PC-3 (cell line): ENCODE measurements at regions not wholly inside any gene's neighbourhood (a gene's known extent, or its start where the extent isn't known, plus 50 kb on each side); places are given as distances from the start of the nearest gene placed in this dataset.

Experiments used
- ATAC-seq: fragments of 200-7000 bp; cut with Tn5 transposase; 2 replicates; pipeline ENCODE4 v1.9.1; 2020; ENCODE audit warnings: mild to moderate bottlenecking, moderate library complexity
- BruUV-seq: library from RNA; stranded (reverse); fragments of 400-500 nt; replicated peaks from 2 replicates; lab custom pipeline; 2021; lab: Mats Ljungman, UMichigan
- CTCF ChIA-PET: fragments of 300-600 bp; sonication (Branson Sonifier 250); formaldehyde crosslinking; loops from one replicate; lab custom pipeline; 2022; ENCODE audit warnings: antibody characterized with exemption; lab: Charles Lee
- POLR2A ChIA-PET: fragments of 300-600 bp; sonication (Branson Sonifier 250); formaldehyde crosslinking; loops from one replicate; lab custom pipeline; 2022; ENCODE audit warnings: antibody characterized with exemption; ENCODE audit not compliant: unreplicated experiment; lab: Charles Lee
- DNase-seq: peaks from one replicate; pipeline ENCODE4 v3.0.0-alpha.2; 2015
- H2AFZ ChIP-seq: fragments of 300-600 bp; sonication (generic); 2 replicates; pipeline ENCODE4 v1.6.0; 2016; ENCODE audit warnings: antibody characterized with exemption, low read length
- H3F3A ChIP-seq: fragments of 300-600 bp; sonication (generic); one replicate; pipeline ENCODE4 v1.6.0; 2017; ENCODE audit warnings: antibody characterized with exemption, low read length, control low read depth, mild to moderate bottlenecking; ENCODE audit not compliant: unreplicated experiment
- H3K27ac ChIP-seq: fragments of 300-600 bp; sonication (generic); 2 replicates; pipeline ENCODE4 v1.5.1; 2016; ENCODE audit warnings: mild to moderate bottlenecking, low read length
- H3K27me3 ChIP-seq: fragments of 300-600 bp; sonication (generic); 2 replicates; pipeline ENCODE4 v1.6.1; 2016; ENCODE audit warnings: low read length, mixed read lengths
- H3K36me3 ChIP-seq: fragments of 300-600 bp; sonication (generic); 2 replicates; pipeline ENCODE4 v1.6.1; 2016; ENCODE audit warnings: low read depth, mixed run types, low read length, mixed read lengths
- H3K4me1 ChIP-seq: fragments of 300-600 bp; sonication (generic); 2 replicates; pipeline ENCODE4 v1.5.1; 2016; ENCODE audit warnings: low read length; ENCODE audit not compliant: insufficient read depth
- H3K4me2 ChIP-seq: fragments of 300-600 bp; sonication (generic); 2 replicates; pipeline ENCODE4 v1.6.0; 2016; ENCODE audit warnings: low read length
- H3K4me3 ChIP-seq: fragments of 300-600 bp; sonication (generic); 2 replicates; pipeline ENCODE4 v1.5.1; 2016; ENCODE audit warnings: mild to moderate bottlenecking, low read length, mixed read lengths
- H3K79me2 ChIP-seq: fragments of 300-600 bp; sonication (generic); 2 replicates; pipeline ENCODE4 v1.6.1; 2017; ENCODE audit warnings: low read length, mixed read lengths
- H3K9ac ChIP-seq: fragments of 300-600 bp; sonication (generic); 2 replicates; pipeline ENCODE4 v1.6.0; 2016; ENCODE audit warnings: mild to moderate bottlenecking, low read length
- H3K9me2 ChIP-seq: fragments of 300-600 bp; sonication (generic); replicated peaks from 2 replicates; pipeline ENCODE4 v1.6.1; 2016; ENCODE audit warnings: mixed run types, low read length, mixed read lengths
- H3K9me3 ChIP-seq: fragments of 300-600 bp; sonication (generic); 2 replicates; pipeline ENCODE4 v1.6.1; 2016; ENCODE audit warnings: low read length, mixed read lengths
- H4K20me1 ChIP-seq: fragments of 300-600 bp; sonication (generic); 2 replicates; pipeline ENCODE4 v1.6.1; 2016; ENCODE audit warnings: low read length, mixed read lengths
- CTCF ChIP-seq: fragments of 300-600 bp; sonication (generic); conservative IDR thresholded peaks from 2 replicates; pipeline ENCODE4 v1.5.1; 2017; ENCODE audit warnings: antibody characterized with exemption, low read depth, mild to moderate bottlenecking, low read length
- EZH2 ChIP-seq: fragments of 300-600 bp; sonication (generic); IDR thresholded peaks from one replicate; pipeline ENCODE4 v1.6.1; 2017; ENCODE audit warnings: antibody characterized with exemption, mild to moderate bottlenecking, low read length; ENCODE audit not compliant: unreplicated experiment
- EZH2phosphoT487 ChIP-seq: fragments of 300-600 bp; sonication (generic); IDR thresholded peaks from 2 replicates; pipeline ENCODE4 v1.6.1; 2018; ENCODE audit warnings: mild to moderate bottlenecking, antibody characterized with exemption, low read length, borderline replicate concordance
- intact Hi-C: fragments of 100-400 bp; cut with micrococcal nuclease; formaldehyde crosslinking; loops from 2 replicates; pipeline ENCODE4 v1.9.0; 2023

DNA sequence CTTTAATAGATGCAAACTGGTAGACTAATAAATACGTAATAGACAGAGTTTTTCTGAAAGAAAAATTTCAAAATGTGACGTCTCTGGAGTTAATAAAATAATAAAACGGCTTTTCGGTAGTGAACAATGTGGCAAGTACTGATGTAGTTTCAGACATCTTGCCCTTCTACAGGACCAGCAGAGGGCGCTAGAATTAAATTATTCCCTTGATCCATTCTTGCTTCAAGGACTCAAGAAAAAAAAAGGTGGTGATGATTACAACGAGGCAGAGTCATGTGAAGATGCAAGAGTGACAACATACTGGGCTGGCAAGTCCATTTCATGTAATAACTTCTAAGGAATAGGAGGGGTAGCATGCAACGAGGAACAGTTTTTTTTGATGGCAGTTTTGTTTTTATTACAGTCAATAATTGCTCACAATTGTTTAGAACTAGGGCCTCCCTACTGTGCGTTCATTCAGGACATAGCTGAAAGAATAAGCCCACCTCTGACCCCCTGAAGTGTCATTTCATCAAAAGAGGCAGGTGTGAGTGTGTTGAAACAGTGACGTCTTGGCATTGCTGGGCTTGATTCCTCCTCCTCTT lies 101.0 kb upstream of the GZMB start:
- no peaks in the 10 kb centered on the region for H3K36me3 ChIP-seq
- no peaks in the 10 kb centered on the region for H3K27me3 ChIP-seq
- H4K20me1 ChIP-seq, result no peaks in the 10 kb centered on the region
- H3K9ac ChIP-seq, result no peak overlapping the region
- H3K4me1 ChIP-seq, result no peaks in the 10 kb centered on the region
- intact Hi-C loops, result no loop called here
- ChIA-PET CTCF (no interaction called here), POLR2A (no interaction called here)
- H3K79me2 ChIP-seq, result no peaks in the 10 kb centered on the region
- no peak overlapping the region for H3K4me3 ChIP-seq
- H3F3A ChIP-seq, result no peaks in the 10 kb centered on the region
- no peak overlapping the region for H3K4me2 ChIP-seq
- no peaks in the 10 kb centered on the region for H3K9me2 ChIP-seq
- no peak overlapping the region for H2AFZ ChIP-seq
- no TSS peak for BruUV-seq
- ATAC-seq (no peak), DNase-seq (peak; percentile 58)
- TF ChIP-seq CTCF (peak; percentile 83), EZH2 (no peak)
- no peaks in the 10 kb centered on the region for H3K9me3 ChIP-seq
- no peak overlapping the region for H3K27ac ChIP-seq

DNA sequence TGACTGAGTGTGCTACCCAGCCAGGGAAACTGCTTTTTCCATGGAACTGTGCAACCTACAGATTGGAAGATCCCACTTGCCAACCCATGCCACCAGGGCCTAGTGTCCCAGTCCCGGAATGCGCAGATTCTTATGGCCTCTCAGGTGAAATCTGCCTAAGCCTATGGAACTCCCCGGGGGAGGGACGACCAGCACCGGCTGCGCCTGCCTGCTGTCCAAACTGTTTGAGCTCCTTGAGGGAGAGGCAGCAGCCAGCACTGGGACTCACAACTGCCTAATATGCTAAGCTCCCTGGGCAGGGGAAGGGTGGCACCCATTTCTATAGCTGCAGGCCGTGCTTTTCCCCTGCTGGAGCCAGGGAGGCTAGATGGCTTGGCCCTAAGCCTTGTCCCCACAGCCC lies 92.5 kb upstream of the GZMB start:
- CTCF ChIA-PET, result no interaction called here
- POLR2A ChIA-PET, result no interaction called here

DNA sequence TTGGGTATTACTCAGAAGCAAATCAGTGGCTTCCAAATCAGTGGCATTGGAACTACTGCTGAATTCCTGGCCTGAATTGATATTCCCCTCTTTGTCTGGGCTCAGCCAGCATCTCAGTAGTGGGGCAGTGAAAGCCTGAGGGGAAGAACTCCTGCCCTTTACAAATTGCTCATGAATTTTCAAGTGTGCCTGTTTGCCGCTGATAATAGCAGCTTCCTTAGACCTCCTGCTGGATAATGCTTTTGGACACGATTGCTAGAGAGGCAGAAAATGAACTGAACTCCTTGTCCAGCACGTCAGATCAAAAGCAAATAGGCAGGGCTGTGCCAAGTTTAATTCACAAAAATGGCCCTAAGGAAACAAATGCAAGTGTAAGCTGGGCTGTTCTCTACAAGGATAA lies 91.3 kb upstream of the GZMB start:
- no peaks in the 10 kb centered on the region for H3K9me3 ChIP-seq
- no TSS peak for BruUV-seq
- H3K9ac ChIP-seq, result no peak overlapping the region
- DNase-seq, result no peak
- H4K20me1 ChIP-seq, result no peaks in the 10 kb centered on the region
- H3K4me3 ChIP-seq, result no peak overlapping the region
- ChIA-PET POLR2A (no interaction called here), CTCF (no interaction called here)
- H3K4me2 ChIP-seq, result no peak overlapping the region
- H3K36me3 ChIP-seq, result no peaks in the 10 kb centered on the region
- H3K27ac ChIP-seq, result no peak overlapping the region
- TF ChIP-seq CTCF (no peak), EZH2phosphoT487 (no peak), EZH2 (no peak)
- H3K79me2 ChIP-seq, result no peaks in the 10 kb centered on the region
- no peaks in the 10 kb centered on the region for H3K9me2 ChIP-seq
- intact Hi-C loops, result no loop called here
- H3K4me1 ChIP-seq, result no peaks in the 10 kb centered on the region
- no peak for ATAC-seq
- H3K27me3 ChIP-seq, result no peaks in the 10 kb centered on the region
- H2AFZ ChIP-seq, result no peak overlapping the region
- no peaks in the 10 kb centered on the region for H3F3A ChIP-seq

More for the DNA sequence above, 92.5 kb upstream of the GZMB start:
- no peaks in the 10 kb centered on the region for H3K9me2 ChIP-seq
- no peak for ATAC-seq
- H3F3A ChIP-seq, result no peaks in the 10 kb centered on the region
- no TSS peak for BruUV-seq
- H3K9me3 ChIP-seq, result no peaks in the 10 kb centered on the region
- H3K9ac ChIP-seq, result no peak overlapping the region
- no peaks in the 10 kb centered on the region for H3K4me1 ChIP-seq
- H3K27ac ChIP-seq, result no peak overlapping the region
- no peak overlapping the region for H3K4me3 ChIP-seq
- no peaks in the 10 kb centered on the region for H4K20me1 ChIP-seq
- no peak overlapping the region for H3K4me2 ChIP-seq
- H3K36me3 ChIP-seq, result no peaks in the 10 kb centered on the region
- DNase-seq, result no peak
- TF ChIP-seq EZH2, result no peak
- no peaks in the 10 kb centered on the region for H3K27me3 ChIP-seq
- intact Hi-C loops, result no loop called here
- H2AFZ ChIP-seq, result no peak overlapping the region
- H3K79me2 ChIP-seq, result no peaks in the 10 kb centered on the region
